ENCODE measurements at regions not wholly inside any gene's neighbourhood (a gene's known extent, or its start where the extent isn't known, plus 50 kb on each side); places are given as distances from the start of the nearest gene placed in this dataset.

- TF ChIP-seq FOXK1 (CRISPR knock-in tag; IDR thresholded peaks at IDR 0.05) (no peak), HMGXB4 (CRISPR knock-in tag; IDR thresholded peaks at IDR 0.05) (no peak), CTCF (IDR thresholded peaks at IDR 0.05) (no peak), FOXJ3 (CRISPR knock-in tag; IDR thresholded peaks at IDR 0.05; ENCODE audit: borderline replicate concordance) (no peak), ZNF512 (CRISPR knock-in tag; IDR thresholded peaks at IDR 0.05; ENCODE audit: borderline replicate concordance) (no peak)
Measured at GRCh38 chr12:47553266-47553665, 152.6 kb downstream of the RPAP3 start.

All from WTC11 (cell line).